SH-SY5Y (cell line): ENCODE measurements at regions not wholly inside any gene's neighbourhood (a gene's known extent, or its start where the extent isn't known, plus 50 kb on each side); places are given as distances from the start of the nearest gene placed in this dataset.

Source experiments
- GATA2 ChIP-seq: IDR thresholded peaks from 2 replicates; pipeline ENCODE4 v1.6.1; 2011; ENCODE audit warnings: mild to moderate bottlenecking, low read depth, low read length
- GATA3 ChIP-seq: IDR thresholded peaks from 2 replicates; pipeline ENCODE4 v1.6.1; 2011; ENCODE audit warnings: low read depth, mild to moderate bottlenecking, low read length, moderate library complexity

GRCh38 chr14:98037831-98038230 lies 1234.2 kb downstream of the BCL11B start:
- TF ChIP-seq GATA2 (no peak), GATA3 (no peak)
